GM18870 (cell line): ENCODE measurements at regions not wholly inside any gene's neighbourhood (a gene's known extent, or its start where the extent isn't known, plus 50 kb on each side); places are given as distances from the start of the nearest gene placed in this dataset.
"Not testable (repeated sequence)": the region's sequence is repeated elsewhere in the genome, so short reads cannot be mapped to it uniquely, and the experiment has no call there.

Experiments used
- ATAC-seq: cut with Tn5 transposase; IDR thresholded peaks from one replicate; pipeline ENCODE4 v1.9.1; 2021; ENCODE audit warnings: moderate library complexity; ENCODE audit not compliant: unreplicated experiment

GRCh38 chr11:87879118-87879517, 296.1 kb downstream of the RAB38 start:
- no peak for ATAC-seq

- ATAC-seq: no peak
Measured at GRCh38 chr11:87878373-87878825, 296.8 kb downstream of the RAB38 start.

GRCh38 chr11:87871056-87871455, 304.2 kb downstream of the RAB38 start:
- no peak for ATAC-seq

- no peak for ATAC-seq
Measured at GRCh38 chr11:87870086-87870485, 305.2 kb downstream of the RAB38 start.

GRCh38 chr11:87866951-87867350, 308.3 kb downstream of the RAB38 start:
- ATAC-seq: no peak

GRCh38 chr11:87861030-87861429, 314.2 kb downstream of the RAB38 start:
- no peak for ATAC-seq

GRCh38 chr11:87859636-87860035, 315.6 kb downstream of the RAB38 start:
- no peak for ATAC-seq

- no peak for ATAC-seq
Measured at GRCh38 chr11:87851827-87852226, 323.4 kb downstream of the RAB38 start.

GRCh38 chr11:87851234-87851633, 324.0 kb downstream of the RAB38 start:
- no peak for ATAC-seq

GRCh38 chr11:87849216-87849615, 326.0 kb downstream of the RAB38 start:
- ATAC-seq: no peak

- no peak for ATAC-seq
Measured at GRCh38 chr11:87840786-87841185, 334.5 kb downstream of the RAB38 start.

- no peak for ATAC-seq
Measured at GRCh38 chr11:87832211-87832610, 343.0 kb downstream of the RAB38 start.

GRCh38 chr11:87820011-87820410, 355.2 kb downstream of the RAB38 start:
- no peak for ATAC-seq

GRCh38 chr11:87819151-87819550, 356.1 kb downstream of the RAB38 start:
- no peak for ATAC-seq

GRCh38 chr11:87812571-87813365, 362.5 kb downstream of the RAB38 start:
- ATAC-seq: no peak

GRCh38 chr11:87810486-87810885, 364.8 kb downstream of the RAB38 start:
- no peak for ATAC-seq

GRCh38 chr11:87809256-87809655, 366.0 kb downstream of the RAB38 start:
- ATAC-seq: no peak

GRCh38 chr11:87804176-87804575, 371.1 kb downstream of the RAB38 start:
- no peak for ATAC-seq

- no peak for ATAC-seq
Measured at GRCh38 chr11:87803748-87804147, 371.5 kb downstream of the RAB38 start.

- ATAC-seq: not testable (repeated sequence)
Measured at GRCh38 chr11:87784862-87785261, 390.4 kb downstream of the RAB38 start.

GRCh38 chr11:87780068-87780413, 395.2 kb downstream of the RAB38 start:
- no peak for ATAC-seq

GRCh38 chr11:87779276-87780067, 395.8 kb downstream of the RAB38 start:
- ATAC-seq: no peak
